CD4-positive, alpha-beta T cell (primary cell): ENCODE measurements at regions not wholly inside any gene's neighbourhood (a gene's known extent, or its start where the extent isn't known, plus 50 kb on each side); places are given as distances from the start of the nearest gene placed in this dataset.

Experiments
- ATAC-seq: fragments of 200-7000 bp; cut with Tn5 transposase; one replicate; pipeline ENCODE4 v1.10.0; 2022; ENCODE audit warnings: mild to moderate bottlenecking; ENCODE audit not compliant: poor library complexity
- CTCF ChIA-PET: fragments of 350-600 bp; sonication (Branson Sonifier 250); formaldehyde crosslinking; loops from one replicate; lab custom pipeline; 2021; ENCODE audit warnings: antibody characterized with exemption, inconsistent platforms; lab: Charles Lee
- POLR2A ChIA-PET: fragments of 350-600 bp; sonication (Branson Sonifier 250); formaldehyde crosslinking; loops from one replicate; lab custom pipeline; 2021; ENCODE audit warnings: antibody characterized with exemption, inconsistent platforms; lab: Charles Lee
- DNase-seq, 14 experiments: peaks; one replicate each; pipeline ENCODE4 v3.0.0-alpha.2; 2013 to 2020; ENCODE audit warnings: mixed read lengths in 2 of 14
- H3K27ac ChIP-seq, 2 donors: one replicate each; pipeline versions ENCODE4 v1.5.1 to v1.7.0; 2013; ENCODE audit warnings: low read length in 2 of 2, low read depth in 1 of 2, mild to moderate bottlenecking in 1 of 2
- H3K27me3 ChIP-seq, 2 experiments: 1 replicate in 1 of 2; 2 replicates in 1 of 2; pipeline versions ENCODE4 v1.6.1 to v1.7.0; 2013; ENCODE audit warnings: low read length in 2 of 2, control low read depth in 1 of 2, mild to moderate bottlenecking in 1 of 2, moderate library complexity in 1 of 2; ENCODE audit not compliant: insufficient read depth in 2 of 2, control insufficient read depth in 1 of 2
- H3K36me3 ChIP-seq: one replicate; pipeline ENCODE4 v1.6.1; 2013; ENCODE audit warnings: low read length, control low read depth; ENCODE audit not compliant: insufficient read depth
- H3K4me1 ChIP-seq: one replicate; pipeline ENCODE4 v1.6.1; 2013; ENCODE audit warnings: low read length, control low read depth; ENCODE audit not compliant: insufficient read depth
- H3K4me3 ChIP-seq: one replicate; pipeline ENCODE4 v1.5.1; 2013; ENCODE audit warnings: mild to moderate bottlenecking, low read length, moderate library complexity
- H3K9me3 ChIP-seq, 2 experiments: 1 replicate in 1 of 2; 2 replicates in 1 of 2; pipeline versions ENCODE4 v1.6.1 to v1.7.0; 2013; ENCODE audit warnings: low read length in 2 of 2, mild to moderate bottlenecking in 2 of 2, control low read depth in 1 of 2, moderate library complexity in 1 of 2; ENCODE audit not compliant: control insufficient read depth in 1 of 2, insufficient read depth in 1 of 2
- H3K27ac Mint-ChIP-seq: one replicate; pipeline ENCODE4 v1.8.0; 2020; ENCODE audit warnings: mixed read lengths
- H3K27me3 Mint-ChIP-seq: one replicate; pipeline ENCODE4 v1.8.0; 2021; ENCODE audit warnings: mixed read lengths
- H3K36me3 Mint-ChIP-seq: one replicate; pipeline ENCODE4 v1.8.0; 2021; ENCODE audit warnings: low read depth, mixed read lengths
- H3K4me1 Mint-ChIP-seq: one replicate; pipeline ENCODE4 v1.8.0; 2021; ENCODE audit warnings: low read depth, mixed read lengths
- H3K4me3 Mint-ChIP-seq: one replicate; pipeline ENCODE4 v1.8.0; 2020; ENCODE audit warnings: mild to moderate bottlenecking, mixed read lengths
- H3K9me3 Mint-ChIP-seq: one replicate; pipeline ENCODE4 v1.8.0; 2020; ENCODE audit warnings: mixed read lengths
- intact Hi-C, 2 experiments: fragments of 100-400 bp; cut with DNase I in 1 of 2; cut with micrococcal nuclease in 1 of 2; formaldehyde crosslinking; loops; one replicate each; pipeline versions ENCODE4 v1.15.1 to v1.9.0; 2023 to 2025; cut with DNase I, micrococcal nuclease
- TF ChIP-seq, protein P1 (sequence below): fragments of 200-600 bp; IDR thresholded peaks from one replicate; pipeline ENCODE4 v1.8.0; 2022; ENCODE audit warnings: antibody characterized with exemption, mild to moderate bottlenecking

- Histone ChIP-seq H3K36me3 (no peaks in the 10 kb centered on the region), H3K27ac (no peak overlapping the region), H3K27me3 (no peaks in the 10 kb centered on the region), H3K4me3 (no peak overlapping the region), H3K9me3 (peaks cover 0 to 8% of the 10 kb centered on the region in 2 experiments), H3K4me1 (no peaks in the 10 kb centered on the region)
- CTCF ChIA-PET = no interaction called here
- POLR2A ChIA-PET = no interaction called here
- Mint-ChIP-seq H3K4me3 (no peak overlapping the region), H3K36me3 (no peaks in the 10 kb centered on the region), H3K9me3 (no peaks in the 10 kb centered on the region), H3K4me1 (no peaks in the 10 kb centered on the region), H3K27ac (no peak overlapping the region), H3K27me3 (peaks cover 19% of the 10 kb centered on the region)
- TF ChIP-seq, protein P1, sequence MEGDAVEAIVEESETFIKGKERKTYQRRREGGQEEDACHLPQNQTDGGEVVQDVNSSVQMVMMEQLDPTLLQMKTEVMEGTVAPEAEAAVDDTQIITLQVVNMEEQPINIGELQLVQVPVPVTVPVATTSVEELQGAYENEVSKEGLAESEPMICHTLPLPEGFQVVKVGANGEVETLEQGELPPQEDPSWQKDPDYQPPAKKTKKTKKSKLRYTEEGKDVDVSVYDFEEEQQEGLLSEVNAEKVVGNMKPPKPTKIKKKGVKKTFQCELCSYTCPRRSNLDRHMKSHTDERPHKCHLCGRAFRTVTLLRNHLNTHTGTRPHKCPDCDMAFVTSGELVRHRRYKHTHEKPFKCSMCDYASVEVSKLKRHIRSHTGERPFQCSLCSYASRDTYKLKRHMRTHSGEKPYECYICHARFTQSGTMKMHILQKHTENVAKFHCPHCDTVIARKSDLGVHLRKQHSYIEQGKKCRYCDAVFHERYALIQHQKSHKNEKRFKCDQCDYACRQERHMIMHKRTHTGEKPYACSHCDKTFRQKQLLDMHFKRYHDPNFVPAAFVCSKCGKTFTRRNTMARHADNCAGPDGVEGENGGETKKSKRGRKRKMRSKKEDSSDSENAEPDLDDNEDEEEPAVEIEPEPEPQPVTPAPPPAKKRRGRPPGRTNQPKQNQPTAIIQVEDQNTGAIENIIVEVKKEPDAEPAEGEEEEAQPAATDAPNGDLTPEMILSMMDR = no peak
- intact Hi-C loops = no loop called here
- DNase-seq (no peak), ATAC-seq (no peak)
These were observed 49.9 kb upstream of the SYN3 start for GRCh38 chr22:33108037-33108436.
